Stimulated activated CD4-positive, alpha-beta T cell treated with anti-CD3 and anti-CD28 coated beads, TNF-alpha, amount 100 ng/mL, for 48 hours (primary cell): ENCODE measurements at regions not wholly inside any gene's neighbourhood (a gene's known extent, or its start where the extent isn't known, plus 50 kb on each side); places are given as distances from the start of the nearest gene placed in this dataset.
"Not testable (repeated sequence)": the region's sequence is repeated elsewhere in the genome, so short reads cannot be mapped to it uniquely, and the experiment has no call there.

Source experiments
- DNase-seq, 3 donors: peaks; one replicate each; pipeline ENCODE4 v3.0.0-alpha.2; 2020; ENCODE audit warnings: low read depth in 3 of 3

- no peak for DNase-seq
Observed at GRCh38 chr12:34190054-34190453, 167.8 kb downstream of the ALG10 start.

DNA sequence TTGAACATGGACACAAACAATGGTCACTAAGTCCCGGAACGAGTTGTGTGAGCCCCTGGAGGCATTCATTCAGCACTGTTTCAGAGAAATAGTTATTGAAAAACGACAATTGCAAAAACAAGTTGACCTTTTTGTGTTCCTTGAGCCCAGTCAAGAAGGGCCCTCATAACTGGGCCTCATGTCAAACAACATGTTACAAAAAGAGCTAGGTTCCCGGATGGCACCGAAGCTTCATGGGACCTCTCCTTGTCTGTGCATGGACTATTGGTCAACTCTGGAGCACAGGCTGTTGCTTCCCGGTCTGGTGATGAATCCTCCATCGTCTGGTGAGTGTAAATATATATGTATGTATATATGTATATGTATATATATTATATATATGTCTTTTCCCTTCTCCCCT lies 176.6 kb downstream of the ALG10 start:
- no peak for DNase-seq

DNA sequence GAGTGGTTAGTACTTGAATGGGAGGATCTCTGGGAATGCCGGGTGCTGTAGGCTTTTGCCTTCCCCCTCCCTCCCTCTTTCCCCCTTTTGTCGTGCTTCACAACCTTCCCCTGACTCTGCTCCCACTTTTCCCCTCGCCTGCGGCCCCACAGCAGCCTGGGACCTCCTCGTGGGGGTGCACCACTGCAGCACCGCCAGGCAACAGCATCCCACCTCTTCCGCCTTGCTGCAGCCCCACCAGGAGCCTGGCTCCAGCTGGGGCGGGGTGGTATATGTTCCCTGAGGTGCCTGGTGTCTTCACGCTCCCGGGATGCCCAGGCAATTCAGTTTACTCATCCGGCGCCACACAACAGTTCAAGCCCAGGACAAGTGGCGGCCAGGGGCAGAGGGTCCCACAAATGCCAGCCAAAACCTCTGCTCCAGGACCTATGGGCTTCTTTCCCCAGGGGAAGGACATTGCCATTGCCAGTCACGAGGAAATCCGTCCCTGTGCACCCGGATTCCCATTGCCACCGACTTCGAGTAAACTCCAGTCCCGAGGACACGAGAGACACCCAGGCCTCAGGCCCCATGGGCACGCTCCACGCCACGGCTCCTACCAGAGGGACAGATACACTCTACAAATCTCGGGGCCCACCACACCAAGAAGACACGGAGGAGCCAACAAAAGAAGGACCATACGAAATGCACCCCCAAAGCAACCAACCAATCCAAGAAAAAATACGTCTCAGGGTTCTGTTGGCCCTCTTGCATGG lies 181.7 kb downstream of the ALG10 start:
- DNase-seq, result no peak

DNA sequence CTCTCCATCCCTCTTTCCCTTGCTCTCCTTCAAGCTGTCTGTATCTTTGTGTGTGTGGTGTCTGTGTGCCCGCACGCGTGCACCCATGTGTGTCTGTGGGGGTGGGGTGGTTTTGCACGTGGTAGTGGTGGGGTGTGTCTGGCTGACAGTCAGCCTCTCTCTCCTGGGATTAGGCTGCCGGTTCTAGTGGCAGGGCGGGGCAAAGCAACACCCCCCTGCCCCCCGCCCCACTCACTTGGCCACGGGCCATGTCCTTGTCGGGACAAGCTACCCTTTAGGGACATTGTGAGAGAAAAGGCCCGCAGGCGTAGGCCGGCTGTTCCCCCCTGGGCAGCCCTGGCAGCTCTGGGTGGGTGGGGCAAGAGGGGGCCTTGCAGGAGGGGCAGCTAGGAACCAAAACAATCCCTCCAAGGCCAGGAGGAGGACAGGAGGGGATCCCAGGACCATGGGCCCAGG lies 182.6 kb downstream of the ALG10 start:
- no peak for DNase-seq

- DNase-seq, result no peak
Observed at GRCh38 chr12:34205401-34205800, 183.1 kb downstream of the ALG10 start.

GRCh38 chr12:34206061-34206785 lies 183.9 kb downstream of the ALG10 start:
- no peak for DNase-seq

- no peak for DNase-seq
Observed at GRCh38 chr12:34207858-34208257, 185.6 kb downstream of the ALG10 start.

DNA sequence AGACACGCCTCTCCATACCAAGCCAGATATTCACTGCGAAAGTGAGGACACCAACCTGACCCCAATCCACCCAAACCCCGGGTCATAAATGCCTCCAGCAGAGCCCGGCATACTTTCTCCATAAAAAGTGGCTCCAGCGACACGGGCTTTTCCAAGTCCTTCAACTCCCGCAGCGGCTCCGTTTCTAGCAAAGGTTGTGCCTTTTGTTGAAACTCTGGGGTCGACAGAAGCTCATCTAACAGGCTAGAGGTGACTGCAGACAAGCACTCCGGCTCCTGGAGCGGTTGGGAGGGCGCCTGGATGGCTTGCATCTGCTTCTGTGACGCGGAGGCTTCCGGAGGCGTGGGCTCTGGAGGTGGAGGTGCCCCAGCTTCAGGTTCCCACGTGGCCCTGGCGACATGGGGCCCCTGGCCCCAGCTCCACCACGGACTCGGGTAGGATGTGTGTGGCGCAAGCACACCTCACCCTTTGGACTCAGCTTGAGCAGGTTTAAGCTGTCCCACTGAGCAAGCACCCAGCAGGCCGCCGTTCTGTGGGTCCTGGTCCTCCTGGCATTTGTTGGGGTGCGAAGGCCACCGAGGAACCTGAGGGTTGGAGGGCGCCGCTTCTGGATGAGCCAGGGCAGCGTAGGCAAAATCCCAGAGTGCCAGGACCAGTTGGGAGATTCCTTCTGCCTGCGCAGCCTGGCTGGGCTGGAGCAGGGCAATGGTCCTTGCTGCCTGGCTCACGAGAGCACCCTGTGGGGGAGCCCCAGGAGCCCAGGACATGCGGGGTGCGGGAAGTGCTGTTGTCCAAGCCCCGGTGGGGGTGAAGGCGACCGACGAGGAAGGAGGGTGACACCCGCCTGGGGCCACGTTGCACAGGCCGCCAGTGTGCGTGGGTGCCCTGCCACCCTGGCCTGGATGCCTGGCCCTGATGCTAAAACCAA lies 186.3 kb downstream of the ALG10 start:
- no peak for DNase-seq

- DNase-seq, result no peak
Observed at GRCh38 chr12:34209259-34209835, 187.1 kb downstream of the ALG10 start.

DNA sequence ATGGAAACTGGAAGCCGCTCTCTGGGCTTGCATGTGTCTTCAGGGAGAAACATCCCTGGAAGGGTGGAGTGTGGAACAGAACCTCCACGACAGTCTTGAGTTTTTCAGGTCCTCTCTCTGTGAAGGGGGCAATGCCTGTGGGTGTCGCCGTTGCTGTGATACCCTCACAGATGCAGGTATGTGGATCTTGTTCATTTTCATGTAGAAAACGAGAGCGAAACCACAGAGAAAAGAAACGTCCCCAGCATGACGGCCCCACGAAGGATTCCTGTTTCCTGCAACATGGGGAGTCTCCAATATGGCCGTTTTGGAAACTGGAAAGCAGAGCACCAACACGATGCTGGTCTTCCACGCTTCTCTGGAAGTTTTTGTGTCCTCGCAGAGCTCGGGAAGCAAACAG lies 187.9 kb downstream of the ALG10 start:
- DNase-seq, result no peak

- no peak for DNase-seq
Observed at GRCh38 chr12:34210689-34211530, 188.6 kb downstream of the ALG10 start.

GRCh38 chr12:34212651-34213050 lies 190.4 kb downstream of the ALG10 start:
- no peak for DNase-seq

DNA sequence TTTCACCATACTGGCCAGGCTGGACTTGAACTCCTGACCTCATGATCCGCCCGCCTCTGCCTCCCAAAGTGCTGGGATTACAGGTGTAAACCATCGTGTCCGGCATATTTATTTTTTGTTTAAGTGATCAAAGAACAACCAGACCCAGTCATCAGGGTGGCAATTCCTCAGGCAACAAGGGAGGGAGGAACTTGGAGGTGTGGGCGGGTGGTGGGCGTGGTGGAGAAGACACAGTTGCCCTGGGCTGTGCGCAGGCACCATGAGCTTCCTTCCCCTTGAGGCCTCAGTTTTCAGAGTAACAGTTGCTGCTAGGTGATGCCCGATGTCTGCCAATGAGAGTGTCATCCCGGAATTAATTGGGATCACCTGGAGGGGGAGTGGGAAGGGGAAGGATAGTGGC lies 191.7 kb downstream of the ALG10 start:
- no peak for DNase-seq

DNA sequence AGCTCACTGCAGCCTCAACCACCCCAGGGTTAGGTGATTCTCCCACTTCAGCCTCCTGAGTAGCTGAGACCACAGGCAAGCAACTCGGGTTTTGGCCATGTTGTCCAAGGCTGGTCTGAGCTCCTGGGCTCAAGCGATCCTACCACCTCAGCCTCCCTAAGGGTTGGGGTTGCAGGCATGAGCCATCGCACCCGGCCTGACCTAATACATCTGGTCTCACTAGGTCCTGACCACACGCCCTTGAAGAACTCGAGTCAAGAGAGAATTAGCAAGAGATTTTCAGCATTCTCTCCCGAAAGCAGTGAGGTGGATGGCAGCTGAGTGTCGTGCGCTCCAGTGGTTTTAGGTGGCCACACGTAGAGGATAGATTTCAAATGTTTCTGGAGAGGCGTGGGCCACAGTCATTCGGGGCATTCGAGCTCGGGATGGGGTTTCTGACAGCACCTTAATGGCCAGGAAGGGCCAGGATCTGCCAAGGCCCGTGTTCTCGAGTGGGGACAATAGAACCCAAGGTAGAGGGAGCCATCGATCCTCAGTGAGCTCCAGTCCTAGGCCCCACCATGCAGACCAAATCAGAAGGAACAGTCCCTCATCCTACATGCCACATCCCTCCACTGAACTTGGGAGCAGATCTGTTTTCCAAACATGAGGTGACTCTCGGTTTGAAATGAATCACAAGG lies 193.1 kb downstream of the ALG10 start:
- DNase-seq, result no peak

- no peak for DNase-seq
Observed at GRCh38 chr12:34215893-34216285, 193.6 kb downstream of the ALG10 start.

DNA sequence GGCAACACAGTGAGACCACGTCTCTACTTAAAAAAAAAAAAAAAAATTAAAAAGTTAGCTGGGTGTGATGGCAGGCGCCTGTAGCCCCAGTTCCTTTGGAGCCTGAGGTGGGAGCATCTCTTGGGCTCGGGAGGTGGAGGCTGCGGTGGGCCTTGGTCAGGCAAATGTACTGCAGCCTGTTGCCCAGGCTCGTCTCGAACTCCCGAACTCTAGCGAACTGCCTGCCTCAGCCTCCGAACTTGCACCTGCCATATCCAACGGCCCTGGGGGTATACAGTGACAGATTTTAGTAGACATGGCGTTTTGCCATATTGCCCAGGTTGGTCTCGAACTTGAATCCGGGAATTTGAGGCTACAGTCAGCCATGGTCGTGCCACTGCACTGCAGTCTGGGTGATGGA lies 195.4 kb downstream of the ALG10 start:
- DNase-seq, result no peak

- peak; percentile 21 to 54 (median 44) for DNase-seq
Observed at GRCh38 chr12:34218193-34219045, 196.1 kb downstream of the ALG10 start.

GRCh38 chr12:34219046-34219770 lies 196.9 kb downstream of the ALG10 start:
- no peak for DNase-seq

DNA sequence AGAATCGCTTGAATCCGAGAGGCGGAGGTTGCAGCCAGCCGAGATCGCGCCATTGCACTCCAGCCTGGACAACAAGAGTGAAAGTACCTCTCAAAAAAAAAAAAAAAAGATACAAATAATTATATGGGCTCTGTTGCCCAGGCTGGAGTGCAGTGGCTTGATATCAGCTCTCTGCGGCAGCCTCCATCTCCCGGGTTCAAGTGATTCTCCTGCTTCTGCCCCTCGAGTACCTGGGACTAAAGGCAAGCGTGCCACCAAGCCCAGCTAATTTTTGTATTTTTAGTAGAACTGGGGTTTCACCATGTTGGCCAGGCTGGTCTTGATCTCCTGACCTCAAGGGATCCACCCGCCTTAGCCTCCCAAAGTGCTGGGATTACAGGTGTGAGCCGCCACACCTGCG lies 197.8 kb downstream of the ALG10 start:
- DNase-seq, result not testable (repeated sequence)
